Renal cortex interstitium (tissue), 11 donors: ENCODE measurements at regions not wholly inside any gene's neighbourhood (a gene's known extent, or its start where the extent isn't known, plus 50 kb on each side); places are given as distances from the start of the nearest gene placed in this dataset.
"Not testable (repeated sequence)": the region's sequence is repeated elsewhere in the genome, so short reads cannot be mapped to it uniquely, and the experiment has no call there.

Source experiments
- DNase-seq, 11 donors: peaks; one replicate each; pipeline ENCODE4 v3.0.0-alpha.2; 2013; ENCODE audit warnings: low read depth in 9 of 11, low spot score in 4 of 11; ENCODE audit errors: extremely low read depth in 1 of 11

DNA sequence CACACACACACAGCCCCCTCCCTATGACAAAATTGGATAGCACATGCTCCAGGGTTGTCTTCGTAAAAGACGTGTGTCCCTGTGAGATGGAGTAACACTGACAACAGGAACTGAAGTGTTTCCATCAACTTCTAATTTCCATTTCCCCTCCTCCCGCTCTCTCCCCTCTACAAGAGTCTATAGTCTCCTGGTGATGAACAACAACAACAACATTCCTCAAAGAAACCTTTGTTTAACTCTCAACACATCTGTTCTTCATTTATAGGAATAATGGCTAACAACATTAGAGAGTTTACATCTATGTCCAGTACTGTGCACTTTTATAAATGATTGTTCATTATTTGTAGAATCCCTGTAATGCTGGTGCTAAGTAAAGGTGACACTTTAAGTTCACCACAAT is 205.8 kb upstream of the SSTR4 start:
- DNase-seq: no peak

DNA sequence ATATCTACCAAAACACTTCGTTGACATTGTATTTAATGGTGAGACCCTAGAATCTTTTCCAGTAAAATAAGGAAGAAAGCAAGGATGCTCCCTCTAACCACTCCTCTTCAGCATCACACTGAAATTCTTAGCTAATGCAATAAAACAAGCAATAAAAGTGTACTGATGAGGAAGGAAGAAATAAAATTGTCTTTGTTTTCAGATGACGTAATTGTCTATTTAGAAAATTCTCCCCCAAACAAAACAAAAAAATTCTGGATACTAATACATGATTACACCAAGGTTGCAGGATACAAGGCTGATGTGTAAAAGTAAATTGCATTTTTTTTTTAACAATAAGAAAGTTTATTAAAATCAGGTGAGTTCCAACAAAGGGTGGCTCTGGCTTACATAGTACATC is 205.0 kb upstream of the SSTR4 start:
- DNase-seq: no peak

DNA sequence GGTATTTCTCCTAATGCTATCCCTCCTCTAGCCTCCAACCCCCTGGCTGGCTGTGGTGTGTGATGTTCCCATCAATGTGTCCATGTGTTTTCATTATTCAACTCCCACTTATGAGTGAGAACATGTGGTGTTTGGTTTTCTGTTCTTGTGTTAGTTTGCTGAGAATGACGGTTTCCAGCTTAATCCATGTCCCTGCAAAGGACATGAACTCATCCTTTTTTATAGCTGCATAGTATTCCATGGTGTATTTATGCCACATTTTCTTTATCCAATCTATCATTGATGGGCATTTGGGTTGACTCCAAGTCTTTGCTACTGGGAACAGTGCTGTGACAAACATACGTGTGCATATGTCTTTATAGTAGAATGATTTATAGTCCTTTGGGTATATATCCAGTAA is 204.4 kb upstream of the SSTR4 start:
- DNase-seq: not testable (repeated sequence)

DNA sequence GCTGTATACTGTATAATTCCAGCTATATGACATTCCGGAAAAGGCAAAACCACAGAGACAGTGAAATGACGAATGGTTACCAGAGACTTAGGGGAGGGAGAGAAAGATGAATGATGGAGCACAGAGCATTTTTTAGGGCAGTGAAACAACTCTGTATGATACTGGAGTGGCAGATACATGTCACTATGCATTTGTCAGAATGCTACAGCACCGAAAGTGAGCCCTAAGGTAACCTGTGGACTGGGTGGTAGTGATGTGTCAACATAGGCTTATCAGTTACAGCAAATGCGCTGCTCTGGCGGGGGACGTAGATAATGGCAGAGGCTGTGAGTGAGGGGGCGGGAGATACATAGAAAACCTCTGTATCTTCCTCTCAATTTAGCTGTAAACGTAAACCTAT is 201.3 kb upstream of the SSTR4 start:
- DNase-seq: no peak

DNA sequence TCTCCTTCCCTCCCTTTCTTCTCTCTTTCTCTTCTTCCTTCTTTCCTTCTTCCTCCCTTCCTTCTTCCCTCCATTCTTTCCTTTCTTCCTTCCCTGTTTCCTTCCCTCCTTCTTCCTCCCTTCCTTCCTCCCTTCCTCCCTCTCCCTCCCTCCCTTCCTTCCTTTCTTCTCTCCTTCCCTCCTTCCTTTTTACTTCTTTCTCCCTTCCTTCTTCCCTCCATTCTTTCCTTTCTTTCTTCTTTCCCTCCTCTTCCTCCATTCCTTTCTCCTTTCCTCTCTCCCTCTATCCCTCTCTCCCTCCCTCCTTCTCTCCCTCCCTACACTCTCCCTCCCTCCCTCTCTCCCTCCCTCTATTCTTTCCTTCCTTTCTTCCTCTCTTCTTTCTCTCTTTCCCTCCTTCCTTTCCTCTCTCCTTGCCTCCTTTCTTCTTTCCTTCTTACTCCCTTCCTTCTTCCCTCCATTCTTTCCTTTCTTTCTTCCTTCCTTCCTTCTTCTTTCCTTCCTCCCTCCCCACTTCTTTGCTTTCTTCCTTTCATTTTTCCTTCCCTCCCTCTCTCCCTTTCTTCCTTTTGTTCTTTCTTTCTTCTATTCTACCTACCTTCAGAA is 200.4 kb upstream of the SSTR4 start:
- DNase-seq: no peak

DNA sequence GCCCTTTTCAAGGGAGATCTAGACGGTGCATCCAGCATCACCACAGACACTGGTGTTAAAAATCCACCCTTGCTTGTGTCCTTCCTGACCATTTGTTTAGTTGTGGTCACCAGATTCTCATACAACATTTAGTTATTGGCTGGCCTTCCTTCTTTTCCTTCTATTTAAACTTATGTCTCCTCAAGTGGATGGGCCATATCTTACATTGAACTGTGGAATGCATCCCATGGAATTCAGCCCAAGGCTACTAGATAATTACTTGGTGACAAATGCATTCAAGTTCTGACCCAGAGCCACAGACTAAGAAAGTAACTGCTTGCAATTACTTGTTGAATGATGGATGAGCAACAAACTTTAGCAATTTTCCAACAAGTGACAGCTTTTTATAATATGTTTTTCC is 198.9 kb upstream of the SSTR4 start:
- no peak for DNase-seq

DNA sequence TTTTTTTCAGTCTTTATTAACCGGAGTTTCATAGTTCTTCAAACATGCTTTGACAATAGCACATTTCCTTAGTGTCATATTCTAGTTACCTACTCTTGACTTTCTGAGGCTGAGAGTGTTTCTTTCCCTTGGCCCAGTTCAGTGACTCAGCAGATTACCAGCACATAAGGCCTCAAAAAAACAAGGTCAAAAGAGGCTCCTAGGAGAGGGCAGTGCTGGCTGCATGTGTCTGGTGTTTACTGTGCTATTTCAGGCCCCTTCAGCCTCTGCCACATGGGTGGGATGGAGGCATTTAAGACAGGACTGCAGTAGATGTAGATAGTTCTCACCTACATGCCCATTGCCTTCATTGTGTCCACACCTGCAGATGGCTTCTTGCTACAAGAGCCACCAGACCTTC is 198.2 kb upstream of the SSTR4 start:
- no peak for DNase-seq

DNA sequence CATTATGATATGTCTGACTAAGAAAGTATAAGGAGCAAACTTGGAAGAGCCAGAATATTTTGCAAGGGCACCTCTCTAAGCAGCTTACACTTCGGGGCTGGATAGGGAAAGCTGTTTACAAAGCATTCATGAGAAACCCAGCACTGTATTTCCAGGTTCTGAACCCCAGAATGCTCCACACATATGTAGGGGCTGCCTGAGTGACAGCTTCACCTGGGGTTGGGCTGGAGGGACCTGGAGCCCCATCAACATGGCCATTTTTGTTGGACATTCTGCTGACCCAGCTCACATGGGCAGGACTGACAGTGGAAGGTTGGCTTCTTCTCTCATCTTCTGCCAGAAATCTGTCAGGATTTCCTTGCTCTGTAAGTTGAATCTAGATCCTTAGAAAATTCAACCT is 197.1 kb upstream of the SSTR4 start:
- no peak for DNase-seq

DNA sequence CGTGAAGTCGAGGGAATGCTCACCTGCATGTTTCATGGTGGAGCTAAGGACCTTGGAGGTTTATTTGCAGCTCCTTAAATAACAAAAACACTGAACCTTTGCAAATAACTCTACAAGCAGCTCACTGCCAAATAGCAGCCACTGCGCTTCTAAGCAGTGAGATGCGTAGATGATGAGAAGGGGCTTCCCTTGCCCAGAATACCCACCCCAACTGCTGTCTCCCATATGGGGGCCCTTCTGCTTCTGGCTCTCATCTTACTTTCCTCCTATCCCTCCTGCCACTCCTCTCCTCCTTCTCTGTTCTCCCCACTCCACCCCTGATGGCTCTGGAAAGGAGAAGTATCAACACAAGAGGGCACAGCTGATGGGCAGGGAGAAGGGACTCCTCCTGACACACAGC is 193.3 kb upstream of the SSTR4 start:
- no peak for DNase-seq

DNA sequence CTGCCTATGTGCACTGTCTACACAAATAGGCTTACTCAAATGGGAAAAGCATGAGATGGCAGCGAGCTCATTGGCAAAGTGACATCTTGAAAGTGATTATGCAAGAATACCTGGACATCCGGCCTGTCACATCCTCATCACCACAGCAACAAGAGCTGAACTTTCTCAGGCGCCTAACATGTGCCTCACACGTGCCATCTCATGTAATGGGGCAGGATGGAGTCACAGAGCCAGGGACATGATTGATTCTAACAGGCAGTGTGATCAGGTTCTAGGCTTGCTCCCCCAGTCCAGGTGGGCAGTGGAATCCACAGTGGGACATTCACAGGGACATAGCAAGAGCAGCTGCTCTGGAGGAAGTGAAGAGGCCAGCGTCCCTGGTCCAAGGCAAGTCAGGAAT is 192.3 kb upstream of the SSTR4 start:
- DNase-seq: no peak

DNA sequence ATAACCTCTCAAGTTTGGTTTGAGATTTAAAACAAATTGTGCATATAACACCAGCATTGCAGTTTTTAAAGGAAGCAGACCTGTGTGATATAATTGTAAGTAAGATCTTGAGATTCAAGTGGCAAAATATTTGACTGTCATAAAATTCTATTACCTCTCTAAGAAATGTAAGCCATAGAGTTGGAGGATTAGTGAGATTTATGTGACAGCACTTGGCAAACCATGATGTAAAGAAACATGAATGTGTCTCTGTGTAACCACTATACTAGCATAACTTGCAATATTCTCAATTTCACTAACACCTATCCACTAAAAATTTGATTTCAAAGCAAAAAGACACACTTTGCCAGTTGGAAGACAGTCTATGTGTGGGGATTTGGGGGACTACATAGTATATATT is 190.2 kb upstream of the SSTR4 start:
- no peak for DNase-seq

DNA sequence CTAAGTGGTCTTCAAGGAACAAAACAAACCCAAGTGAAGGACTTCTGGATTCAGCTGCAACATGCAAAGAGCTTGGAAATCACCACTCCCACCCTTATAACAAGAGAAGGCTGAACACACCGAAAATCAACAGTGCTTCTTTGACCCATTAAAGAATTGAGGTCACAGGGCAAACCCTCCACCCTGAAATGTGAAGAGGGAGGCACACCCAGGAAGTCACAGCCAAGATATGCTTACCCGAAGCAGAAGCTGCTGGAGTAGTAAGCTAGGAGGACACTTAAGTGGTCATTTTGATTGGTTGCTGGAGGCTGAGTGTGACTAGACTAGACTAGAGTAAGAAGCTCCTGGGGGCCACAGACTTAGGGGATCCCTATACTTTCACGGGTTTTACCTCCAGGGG is 188.2 kb upstream of the SSTR4 start:
- DNase-seq: no peak

DNA sequence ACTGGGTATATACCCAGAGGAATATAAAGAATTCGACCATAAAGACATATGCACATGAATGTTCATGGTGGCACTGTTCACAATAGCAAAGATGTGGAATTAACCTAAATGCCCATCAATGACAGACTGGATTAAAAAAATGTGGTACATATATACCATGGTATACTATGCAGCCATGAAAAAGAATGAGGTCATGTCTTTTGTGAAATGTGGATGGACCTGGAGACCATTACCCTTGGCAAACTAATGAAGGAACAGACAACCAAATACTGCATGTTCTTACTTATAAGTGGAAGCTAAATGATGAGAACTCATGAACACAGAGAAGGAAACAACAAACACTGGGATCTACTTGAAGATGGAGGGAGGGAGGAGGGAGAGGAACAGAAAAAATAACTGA is 186.7 kb upstream of the SSTR4 start:
- no peak for DNase-seq

DNA sequence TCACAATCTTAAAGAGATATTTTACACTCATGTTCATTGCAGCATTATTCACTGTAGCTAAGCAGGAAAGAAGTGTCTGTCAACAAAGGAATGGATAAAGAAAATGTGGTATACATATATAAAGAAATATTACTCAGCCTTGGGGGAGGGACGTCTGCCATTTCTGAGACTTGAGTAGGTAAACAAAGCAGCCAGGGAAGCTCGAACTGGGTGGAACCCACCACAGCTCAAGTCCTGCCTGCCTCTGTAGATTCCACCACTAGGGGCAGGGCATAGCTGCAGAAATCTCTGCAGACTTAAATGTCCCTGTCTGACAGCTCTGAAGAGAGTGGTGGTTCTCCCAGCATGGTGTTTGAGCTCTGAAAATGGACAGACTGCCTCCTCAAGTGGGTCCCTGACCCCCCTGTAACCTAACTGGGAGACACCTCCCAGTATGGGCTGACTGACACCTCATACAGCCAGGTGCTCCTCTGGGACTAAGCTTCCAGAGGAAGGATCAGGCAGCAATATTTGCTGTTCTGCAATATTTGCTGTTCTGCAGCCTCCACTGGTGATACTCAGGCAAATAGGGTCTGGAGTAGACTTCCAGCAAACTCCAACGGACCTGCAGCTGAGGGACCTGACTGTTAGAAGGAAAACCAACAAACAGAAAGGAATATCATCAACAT is 183.3 kb upstream of the SSTR4 start:
- DNase-seq: not testable (repeated sequence)

DNA sequence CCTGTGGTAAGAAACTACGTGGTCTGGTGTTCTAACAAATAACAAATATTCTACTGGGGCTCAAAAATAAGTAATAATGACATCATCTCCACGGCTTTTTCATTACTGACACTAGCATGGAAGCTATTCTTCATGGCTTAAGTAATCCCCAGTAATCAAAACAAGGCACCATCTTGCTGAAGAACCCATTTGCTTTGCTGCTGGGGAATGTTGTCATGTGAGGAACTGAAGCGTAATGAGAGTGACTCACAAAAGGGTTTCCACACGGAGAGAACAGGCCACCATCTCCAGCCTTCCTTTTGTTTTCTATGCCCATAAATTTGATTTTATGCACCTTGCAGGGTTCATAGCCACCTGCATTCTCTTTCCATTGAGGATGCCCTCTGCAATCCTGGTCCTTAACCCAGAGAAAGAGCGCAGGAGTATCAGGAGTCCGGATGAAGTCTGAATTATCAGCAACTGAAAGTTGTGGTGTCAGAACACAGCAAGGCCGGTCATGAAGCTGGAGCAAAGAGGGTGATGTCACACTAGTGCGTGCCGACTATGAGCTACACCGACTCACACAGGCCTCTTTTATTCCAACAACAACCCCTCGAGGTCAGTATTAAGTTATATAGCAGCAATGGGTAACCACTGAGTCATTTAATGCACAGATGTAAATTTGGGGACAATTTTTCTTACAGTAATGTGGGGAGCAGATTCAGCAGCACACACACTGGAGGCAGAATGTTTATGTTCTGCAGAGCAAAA is 173.7 kb upstream of the SSTR4 start:
- no peak for DNase-seq

DNA sequence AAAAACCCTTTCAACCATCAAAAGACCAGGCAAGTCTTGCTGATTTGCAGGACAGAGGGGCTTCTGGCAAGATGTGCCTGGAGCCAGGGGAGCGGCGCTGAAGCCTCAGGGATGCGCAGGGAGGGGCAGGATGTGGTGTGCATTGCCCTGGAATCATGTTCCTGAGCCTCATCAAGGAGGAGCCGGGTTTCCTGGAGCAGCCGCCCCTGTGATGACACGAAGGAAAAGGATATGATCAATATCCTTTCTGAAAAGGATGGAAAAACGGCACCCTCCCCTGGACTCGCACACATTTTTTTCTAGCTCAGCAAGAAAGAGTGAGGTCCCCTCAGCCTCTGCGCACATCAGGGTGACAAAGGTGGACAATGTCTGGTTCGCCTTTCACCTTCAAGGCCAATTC is 173.1 kb upstream of the SSTR4 start:
- peak in 3 of 11 donors; percentile 7 to 10 (median 8) for DNase-seq

DNA sequence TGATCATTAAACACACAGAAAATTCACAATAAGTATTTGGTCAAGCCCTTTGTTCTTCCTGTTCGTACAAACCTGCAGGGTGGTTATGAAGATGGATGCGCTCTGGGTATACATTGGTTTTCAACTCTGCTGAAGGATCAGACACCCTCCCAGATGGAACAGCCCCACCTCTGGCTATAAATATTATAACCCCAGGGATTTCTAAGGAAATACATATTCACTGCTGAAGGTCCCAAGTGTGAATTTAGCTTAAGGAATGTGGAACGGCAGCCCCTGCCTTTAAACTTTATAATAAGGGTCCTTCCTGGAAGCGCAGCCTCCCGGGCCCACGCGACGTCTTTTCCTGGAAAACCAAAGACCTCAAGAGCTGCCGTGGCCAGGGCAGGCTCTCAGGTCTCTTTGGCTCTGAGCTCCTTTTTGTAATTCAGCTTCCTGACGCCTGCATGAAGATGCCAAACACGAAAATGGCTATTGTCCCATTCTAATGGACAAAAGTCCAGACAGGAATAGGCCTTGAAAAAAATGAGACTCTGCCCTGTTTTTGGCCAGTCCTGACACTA is 172.4 kb upstream of the SSTR4 start:
- DNase-seq: no peak

DNA sequence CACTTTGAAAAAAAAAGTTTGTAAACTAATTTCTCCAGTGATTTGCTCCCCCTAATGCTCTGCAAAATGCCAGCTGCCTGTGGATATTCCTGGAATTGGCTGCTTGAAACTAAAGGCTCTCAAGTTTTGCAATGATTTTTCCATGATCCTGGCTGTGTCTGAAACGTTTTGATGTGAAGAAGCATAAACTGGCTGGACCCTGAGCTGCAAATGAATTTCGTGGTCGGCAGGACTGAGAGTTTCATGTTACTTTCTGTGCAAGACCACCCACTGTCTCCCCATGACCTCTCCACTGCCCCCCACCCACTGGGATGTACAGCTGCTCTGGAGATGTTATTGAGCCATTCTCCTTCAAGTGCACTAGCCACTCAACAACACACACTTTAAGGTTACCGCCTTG is 171.3 kb upstream of the SSTR4 start:
- DNase-seq: no peak

DNA sequence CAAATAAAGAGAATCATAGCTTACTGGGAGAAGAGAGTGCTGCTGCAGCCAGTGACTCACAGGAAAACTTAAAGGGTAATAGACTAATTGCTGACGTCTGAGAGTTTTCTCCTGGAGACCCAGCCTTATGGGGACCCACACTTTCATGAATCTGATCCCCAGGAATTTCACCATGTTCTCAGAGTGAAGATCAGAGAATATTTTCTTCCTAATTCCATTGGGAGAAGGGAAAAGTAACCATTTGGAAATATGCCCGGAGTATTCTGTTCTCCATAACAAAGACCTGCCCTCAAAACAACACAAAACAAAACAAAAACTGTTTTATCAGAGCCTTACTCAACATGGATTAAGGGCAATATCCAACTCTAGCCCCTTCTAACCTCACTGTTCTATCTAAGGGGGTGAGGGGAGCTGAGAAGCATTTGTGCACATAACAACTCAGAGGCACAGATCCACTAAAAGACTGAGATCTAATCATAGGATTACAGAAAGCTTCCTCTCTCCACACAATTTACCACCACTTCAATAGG is 168.2 kb upstream of the SSTR4 start:
- no peak for DNase-seq

DNA sequence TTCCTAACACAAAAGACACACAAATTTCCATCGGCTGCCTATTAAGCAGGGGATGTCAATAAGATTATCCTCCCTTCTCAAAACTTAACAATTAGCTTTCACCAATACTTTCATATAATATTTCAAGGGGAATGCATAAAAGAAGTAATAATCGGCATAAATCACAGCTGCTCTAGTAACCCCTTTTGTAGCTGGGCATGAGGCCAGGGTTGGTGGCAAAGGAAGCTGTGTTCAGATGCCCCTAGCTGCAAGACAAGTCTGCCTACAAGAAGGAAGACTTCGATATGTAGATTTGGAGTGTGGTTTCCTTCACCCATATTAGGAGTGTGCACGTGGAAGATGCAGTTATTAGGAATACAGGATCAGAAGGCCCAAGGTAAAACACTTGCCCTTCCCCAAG is 156.9 kb upstream of the SSTR4 start:
- no peak for DNase-seq
